AG20443 (cell line): ENCODE measurements at regions not wholly inside any gene's neighbourhood (a gene's known extent, or its start where the extent isn't known, plus 50 kb on each side); places are given as distances from the start of the nearest gene placed in this dataset.

Experiments
- DNase-seq: peaks from one replicate; pipeline ENCODE4 v3.0.0; 2012; ENCODE audit warnings: low spot score, mixed read lengths

DNA sequence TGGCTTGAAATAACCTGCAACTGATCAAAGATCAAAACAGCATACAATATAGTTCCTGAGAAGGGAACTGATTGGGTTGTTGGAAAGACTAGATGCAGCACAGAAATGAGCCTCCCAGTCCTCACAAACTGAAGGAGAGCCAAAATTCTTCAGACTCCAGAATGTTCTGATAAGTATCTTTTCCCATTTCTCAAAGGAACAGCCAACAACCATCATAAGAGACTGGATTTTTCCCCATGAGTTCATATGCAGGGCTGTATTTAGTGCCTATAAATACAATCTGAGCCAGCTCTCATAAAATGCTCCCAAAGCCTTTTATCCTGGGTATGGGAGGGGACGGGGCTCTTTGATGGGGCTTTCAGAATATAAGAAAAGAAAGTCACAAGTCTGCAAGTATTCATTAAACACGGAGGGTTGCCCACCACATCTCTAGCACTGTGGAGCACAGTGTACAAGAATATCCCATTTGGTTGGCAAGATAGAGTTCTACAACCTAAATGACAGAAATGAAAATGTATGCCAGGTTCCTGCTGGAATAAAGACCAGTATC, 50.7 kb upstream of the LYVE1 start:
- no peak for DNase-seq

DNA sequence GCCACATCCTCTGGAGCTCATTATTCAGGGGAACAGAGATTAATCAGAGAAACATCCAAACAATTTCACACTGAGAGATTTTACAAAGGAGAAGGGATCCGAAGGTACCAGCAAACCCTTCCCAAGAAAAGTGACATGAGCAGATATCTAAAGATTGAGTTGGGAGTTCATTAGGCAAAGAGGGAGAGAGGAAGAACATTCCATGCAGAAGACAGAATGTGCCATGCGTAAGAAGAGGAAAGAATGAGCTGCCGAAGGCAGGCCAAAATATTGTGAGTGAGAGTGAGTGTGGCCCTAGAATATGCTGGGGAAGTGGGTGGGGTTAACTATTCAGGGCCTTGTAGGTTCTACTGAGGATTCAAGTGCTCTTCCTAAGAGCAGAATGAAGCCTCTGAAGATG, 50.0 kb upstream of the LYVE1 start:
- no peak for DNase-seq
